ENCODE measurements at regions not wholly inside any gene's neighbourhood (a gene's known extent, or its start where the extent isn't known, plus 50 kb on each side); places are given as distances from the start of the nearest gene placed in this dataset.
"Not testable (repeated sequence)": the region's sequence is repeated elsewhere in the genome, so short reads cannot be mapped to it uniquely, and the experiment has no call there.

DNA sequence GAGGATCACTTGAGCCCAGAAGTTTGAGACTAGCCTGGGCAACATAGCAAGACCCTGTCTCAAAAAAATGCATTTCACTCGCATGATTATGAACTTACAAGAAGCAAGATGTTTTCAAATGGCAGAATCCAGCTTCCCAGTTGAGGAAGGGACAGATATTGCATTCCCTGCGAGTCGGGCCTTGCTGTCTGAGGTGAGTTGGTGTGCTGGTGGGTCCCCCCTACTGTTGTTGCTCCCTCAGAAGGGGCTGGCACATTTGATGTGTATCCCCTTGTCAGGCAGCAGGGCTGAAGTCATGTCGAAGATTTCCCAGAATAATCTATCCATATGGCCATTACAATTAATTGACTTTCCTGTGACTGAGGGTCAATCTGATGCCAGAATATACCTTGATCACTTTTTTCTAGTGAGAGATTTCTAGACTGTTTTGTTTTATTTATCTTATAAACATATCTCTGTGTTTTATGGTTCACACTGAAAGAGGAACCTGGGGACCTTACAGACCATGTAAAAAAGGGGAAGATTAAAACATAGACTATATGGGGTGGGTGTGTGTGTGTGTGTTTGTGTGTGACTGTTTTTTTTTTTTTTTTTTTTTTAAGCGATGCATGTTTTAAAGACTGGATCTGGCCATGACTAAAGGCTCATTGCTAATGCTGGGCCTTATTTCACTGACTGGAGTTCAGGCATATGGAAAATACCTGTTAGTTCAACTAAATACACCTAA, 112.1 kb upstream of the MRPS22 start:
- H3K4me3 ChIP-seq: no peak overlapping the region
- 80 to 83% methylated on average over 5 of the region's 5 CpGs for WGBS, 2 donors
- no peaks in the 10 kb centered on the region for H3K36me3 ChIP-seq
- no peaks in the 10 kb centered on the region for H3K27me3 ChIP-seq
- H3K9me3 ChIP-seq: no peaks in the 10 kb centered on the region
- no peak overlapping the region for H3K27ac ChIP-seq
- TF ChIP-seq EP300 (IDR thresholded peaks at IDR 0.05) (no peak), POLR2AphosphoS5 (IDR thresholded peaks at IDR 0.05) (no peak), POLR2A (IDR thresholded peaks at IDR 0.05) (no peak)
- TF ChIP-seq, protein P1, sequence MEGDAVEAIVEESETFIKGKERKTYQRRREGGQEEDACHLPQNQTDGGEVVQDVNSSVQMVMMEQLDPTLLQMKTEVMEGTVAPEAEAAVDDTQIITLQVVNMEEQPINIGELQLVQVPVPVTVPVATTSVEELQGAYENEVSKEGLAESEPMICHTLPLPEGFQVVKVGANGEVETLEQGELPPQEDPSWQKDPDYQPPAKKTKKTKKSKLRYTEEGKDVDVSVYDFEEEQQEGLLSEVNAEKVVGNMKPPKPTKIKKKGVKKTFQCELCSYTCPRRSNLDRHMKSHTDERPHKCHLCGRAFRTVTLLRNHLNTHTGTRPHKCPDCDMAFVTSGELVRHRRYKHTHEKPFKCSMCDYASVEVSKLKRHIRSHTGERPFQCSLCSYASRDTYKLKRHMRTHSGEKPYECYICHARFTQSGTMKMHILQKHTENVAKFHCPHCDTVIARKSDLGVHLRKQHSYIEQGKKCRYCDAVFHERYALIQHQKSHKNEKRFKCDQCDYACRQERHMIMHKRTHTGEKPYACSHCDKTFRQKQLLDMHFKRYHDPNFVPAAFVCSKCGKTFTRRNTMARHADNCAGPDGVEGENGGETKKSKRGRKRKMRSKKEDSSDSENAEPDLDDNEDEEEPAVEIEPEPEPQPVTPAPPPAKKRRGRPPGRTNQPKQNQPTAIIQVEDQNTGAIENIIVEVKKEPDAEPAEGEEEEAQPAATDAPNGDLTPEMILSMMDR (IDR thresholded peaks at IDR 0.05): no peak
- H3K4me1 ChIP-seq: no peaks in the 10 kb centered on the region
- no peak for DNase-seq
- ATAC-seq (ENCODE audit: low FRiP score in 2 of 2): no peak

DNA sequence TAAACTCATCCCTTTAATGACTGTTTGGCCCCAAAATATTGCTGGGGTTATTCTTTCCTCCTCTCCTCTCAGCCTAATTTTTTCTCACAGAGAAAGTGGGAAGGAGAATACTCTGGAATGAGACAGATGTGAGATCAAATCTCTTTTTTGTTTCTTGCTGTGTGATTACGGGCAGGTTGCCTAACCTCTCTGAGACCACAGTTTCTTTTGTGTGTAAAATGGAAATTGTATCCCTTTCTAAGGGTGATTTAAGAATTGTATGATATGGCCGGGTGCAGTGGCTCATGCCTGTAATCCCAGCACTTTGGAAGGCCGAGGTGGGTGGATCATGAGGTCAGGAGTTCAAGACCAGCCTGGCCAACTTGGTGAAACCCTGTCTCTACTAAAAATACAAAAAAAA, 111.5 kb upstream of the MRPS22 start:
- not testable (repeated sequence) for H3K9me3 ChIP-seq; H3K4me1 ChIP-seq; H3K27ac ChIP-seq; H3K36me3 ChIP-seq; H3K27me3 ChIP-seq; ATAC-seq (ENCODE audit: low FRiP score in 2 of 2); H3K4me3 ChIP-seq; DNase-seq
- 89 to 94% methylated on average over 3 of the region's 3 CpGs for WGBS, 2 donors

DNA sequence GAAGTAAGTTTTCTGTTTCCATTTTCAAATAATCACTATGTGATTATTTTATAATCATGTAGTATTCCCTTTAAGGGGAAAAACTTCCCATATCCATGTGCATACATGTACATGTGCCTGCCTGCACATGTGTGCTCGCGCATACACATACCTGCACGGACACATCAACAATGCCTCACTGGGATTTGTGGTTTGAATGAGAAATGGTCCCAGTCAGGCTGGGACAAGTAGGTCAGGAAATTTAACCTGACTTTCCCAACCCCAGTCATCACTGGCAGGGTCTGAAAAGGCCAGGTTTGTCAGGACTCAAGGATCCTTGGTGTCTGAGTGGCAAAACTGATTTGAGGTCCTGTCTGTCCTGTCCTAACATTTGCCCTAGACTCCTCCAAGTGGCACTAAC, 109.3 kb upstream of the MRPS22 start:
- TF ChIP-seq POLR2A (IDR thresholded peaks at IDR 0.05) (no peak), POLR2AphosphoS5 (IDR thresholded peaks at IDR 0.05) (no peak), EP300 (IDR thresholded peaks at IDR 0.05) (no peak)
- TF ChIP-seq, protein P1 (IDR thresholded peaks at IDR 0.05): no peak
- WGBS, 2 donors: 87 to 98% methylated on average over 3 of the region's 3 CpGs
- no peak for ATAC-seq (ENCODE audit: low FRiP score in 2 of 2)
- Histone ChIP-seq H3K27me3 (no peaks in the 10 kb centered on the region), H3K9me3 (no peaks in the 10 kb centered on the region), H3K27ac (no peak overlapping the region), H3K4me1 (no peaks in the 10 kb centered on the region), H3K4me3 (no peak overlapping the region), H3K36me3 (no peaks in the 10 kb centered on the region)
- DNase-seq: no peak

DNA sequence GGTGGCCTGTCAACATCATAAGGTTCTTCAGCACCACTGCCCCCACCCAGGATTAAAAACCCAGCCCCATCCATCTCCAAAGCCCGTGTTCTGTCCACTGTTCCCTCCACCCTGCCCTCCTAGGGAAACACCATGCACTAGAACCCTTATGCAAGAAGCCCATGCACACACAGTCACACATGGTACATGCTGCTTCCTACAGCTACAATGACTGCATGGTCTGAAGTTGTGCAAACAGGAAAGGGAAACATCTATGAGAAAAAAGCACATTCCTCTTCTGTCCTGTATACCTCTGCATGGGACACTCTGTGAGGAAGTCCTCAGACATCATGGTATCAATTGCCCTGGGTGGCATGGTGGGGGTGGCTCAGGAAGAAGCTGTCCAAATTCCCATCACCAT, 108.6 kb upstream of the MRPS22 start:
- Histone ChIP-seq H3K9me3 (no peaks in the 10 kb centered on the region), H3K4me3 (no peak overlapping the region), H3K27me3 (no peaks in the 10 kb centered on the region), H3K4me1 (no peaks in the 10 kb centered on the region), H3K36me3 (no peaks in the 10 kb centered on the region), H3K27ac (no peak overlapping the region)
- TF ChIP-seq EP300 (IDR thresholded peaks at IDR 0.05): no peak
- 60 to 63% methylated on average over 1 of the region's 1 CpG for WGBS, 2 donors
- no peak for DNase-seq
- ATAC-seq (ENCODE audit: low FRiP score in 2 of 2): no peak

DNA sequence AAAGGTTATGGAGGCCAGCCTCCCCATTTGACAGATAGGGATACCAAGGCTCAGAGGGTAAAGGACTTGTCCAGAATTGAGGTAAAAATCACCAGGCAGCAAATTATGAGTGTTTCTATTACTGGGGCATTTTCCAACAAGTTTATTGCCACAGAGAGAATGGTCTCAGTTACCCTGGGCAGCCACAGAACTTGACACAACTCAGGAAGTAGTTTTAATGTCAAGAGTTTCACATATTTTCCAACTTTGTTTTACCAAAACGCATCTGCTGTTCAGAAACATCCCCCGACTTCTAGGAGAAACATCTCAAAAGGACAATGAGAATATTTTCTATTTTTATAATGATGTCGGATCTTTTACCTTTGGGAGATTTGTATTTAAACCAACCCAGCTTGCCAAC, 107.5 kb upstream of the MRPS22 start:
- Histone ChIP-seq H3K4me3 (no peak overlapping the region), H3K27me3 (no peaks in the 10 kb centered on the region), H3K36me3 (no peaks in the 10 kb centered on the region), H3K9me3 (no peaks in the 10 kb centered on the region), H3K4me1 (no peaks in the 10 kb centered on the region), H3K27ac (no peak overlapping the region)
- no peak for DNase-seq
- TF ChIP-seq POLR2A (IDR thresholded peaks at IDR 0.05): no peak
- TF ChIP-seq, protein P1 (IDR thresholded peaks at IDR 0.05): no peak
- no peak for TF ChIP-seq POLR2AphosphoS5 (IDR thresholded peaks at IDR 0.05)
- no peak for TF ChIP-seq EP300 (IDR thresholded peaks at IDR 0.05)
- WGBS, 2 donors: 77 to 85% methylated on average over 3 of the region's 3 CpGs
- ATAC-seq (ENCODE audit: low FRiP score in 2 of 2): no peak

DNA sequence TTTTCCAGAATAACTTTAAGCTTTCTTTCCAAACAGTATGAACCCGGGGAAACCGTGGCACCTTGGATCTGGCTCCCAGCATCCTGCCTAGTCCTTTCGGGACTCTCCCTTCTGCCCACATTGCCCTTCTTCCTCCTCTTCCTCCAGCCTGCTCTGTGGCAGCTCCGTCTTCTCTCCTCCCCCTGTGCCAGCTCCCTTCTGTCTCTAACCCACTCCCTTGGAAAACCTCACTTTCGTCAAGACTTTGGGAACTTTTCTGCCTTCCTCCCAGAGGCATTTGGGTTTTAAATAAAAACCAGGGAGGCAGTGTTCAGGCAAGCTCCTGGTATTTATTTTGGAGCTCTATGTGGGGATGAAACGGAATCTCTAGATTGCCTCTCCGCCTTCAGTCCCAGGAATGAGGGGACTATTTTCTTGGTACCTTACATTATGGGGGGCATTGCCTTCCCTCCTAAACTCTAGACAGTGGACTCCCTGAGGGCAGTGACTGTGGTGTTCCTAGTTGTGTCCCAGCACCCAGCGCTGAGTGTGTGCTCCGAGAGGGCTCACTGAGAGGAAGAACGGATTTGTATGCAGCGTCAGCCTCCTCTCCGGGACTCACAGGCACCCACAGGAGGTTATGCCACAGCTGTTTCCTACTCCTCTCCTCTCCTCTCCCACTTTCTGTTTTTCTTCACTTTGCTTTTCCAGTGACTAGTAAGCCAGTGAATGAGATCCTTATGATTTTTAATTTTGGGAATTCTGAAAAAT, 105.4 kb upstream of the MRPS22 start:
- H3K9me3 ChIP-seq: no peaks in the 10 kb centered on the region
- ATAC-seq (ENCODE audit: low FRiP score in 2 of 2) (no peak), DNase-seq (no peak)
- H3K4me3 ChIP-seq: no peak overlapping the region
- H3K4me1 ChIP-seq: no peaks in the 10 kb centered on the region
- H3K27me3 ChIP-seq: no peaks in the 10 kb centered on the region
- 63 to 74% methylated on average over 12 of the region's 12 CpGs for WGBS, 2 donors
- no peaks in the 10 kb centered on the region for H3K36me3 ChIP-seq
- H3K27ac ChIP-seq: no peak overlapping the region
- no peak for TF ChIP-seq EP300 (IDR thresholded peaks at IDR 0.05)
- TF ChIP-seq POLR2AphosphoS5 (IDR thresholded peaks at IDR 0.05): no peak
- TF ChIP-seq POLR2A (IDR thresholded peaks at IDR 0.05): no peak
- TF ChIP-seq, protein P1 (IDR thresholded peaks at IDR 0.05): no peak

Measured in upper lobe of left lung (tissue), 6 donors.